ENCODE measurements at regions not wholly inside any gene's neighbourhood (a gene's known extent, or its start where the extent isn't known, plus 50 kb on each side); places are given as distances from the start of the nearest gene placed in this dataset.
A peak's percentile ranks its signal among the peaks of the same experiment; 100 is the strongest.

DNA sequence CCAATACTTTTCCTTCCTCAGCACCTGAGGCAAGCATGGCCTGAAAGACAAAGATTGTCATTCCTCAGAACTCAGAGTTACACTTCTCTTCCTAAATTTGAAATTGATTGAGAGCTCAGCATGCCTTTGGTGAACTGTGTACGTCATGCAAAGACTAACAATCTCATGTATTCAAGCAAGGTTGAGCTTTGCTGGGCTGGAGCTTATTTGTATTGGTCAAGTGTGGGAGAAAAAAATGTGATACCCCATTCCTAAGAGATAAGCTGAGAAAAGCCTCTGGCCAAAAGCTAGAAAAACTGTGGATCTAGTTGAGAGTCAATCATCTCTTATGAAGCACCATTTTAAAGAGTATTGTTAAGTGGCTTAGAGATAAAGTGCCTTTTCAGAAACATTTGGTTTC, 392.2 kb downstream of the RASEF start:
- no peaks in the 10 kb centered on the region for H3K27me3 Mint-ChIP-seq
- no peaks in the 10 kb centered on the region for H3K4me1 Mint-ChIP-seq
- H3K4me3 Mint-ChIP-seq = no peak overlapping the region
- no peaks in the 10 kb centered on the region for H3K9me3 Mint-ChIP-seq
- DNase-seq (no peak), ATAC-seq (ENCODE audit: low read depth in 2 of 2) (no peak)
- no peak overlapping the region for H3K27ac Mint-ChIP-seq
- no peaks in the 10 kb centered on the region for H3K36me3 Mint-ChIP-seq

DNA sequence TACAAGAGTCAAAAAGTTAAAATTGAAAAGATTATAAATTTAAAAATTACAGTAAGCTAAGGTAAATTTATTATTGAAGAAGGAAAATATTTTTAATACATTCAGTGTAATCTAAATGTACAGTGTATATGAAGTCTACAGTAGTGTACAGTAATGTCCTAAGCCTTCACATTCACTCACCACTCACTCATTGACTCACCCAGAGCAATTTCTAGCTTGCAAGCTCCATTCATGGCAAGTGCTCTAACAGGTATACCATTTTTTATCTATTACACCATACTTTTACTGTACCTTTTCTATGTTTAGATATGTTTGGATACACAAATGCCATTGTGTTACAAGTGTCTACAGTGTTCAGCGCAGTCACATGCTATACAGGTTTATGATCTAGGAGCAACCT, 389.7 kb downstream of the RASEF start:
- H3K36me3 Mint-ChIP-seq = no peaks in the 10 kb centered on the region
- DNase-seq (no peak), ATAC-seq (ENCODE audit: low read depth in 2 of 2) (no peak)
- no peak overlapping the region for H3K27ac Mint-ChIP-seq
- H3K4me3 Mint-ChIP-seq = no peak overlapping the region
- H3K27me3 Mint-ChIP-seq = no peaks in the 10 kb centered on the region
- no peaks in the 10 kb centered on the region for H3K4me1 Mint-ChIP-seq
- H3K9me3 Mint-ChIP-seq = no peaks in the 10 kb centered on the region

DNA sequence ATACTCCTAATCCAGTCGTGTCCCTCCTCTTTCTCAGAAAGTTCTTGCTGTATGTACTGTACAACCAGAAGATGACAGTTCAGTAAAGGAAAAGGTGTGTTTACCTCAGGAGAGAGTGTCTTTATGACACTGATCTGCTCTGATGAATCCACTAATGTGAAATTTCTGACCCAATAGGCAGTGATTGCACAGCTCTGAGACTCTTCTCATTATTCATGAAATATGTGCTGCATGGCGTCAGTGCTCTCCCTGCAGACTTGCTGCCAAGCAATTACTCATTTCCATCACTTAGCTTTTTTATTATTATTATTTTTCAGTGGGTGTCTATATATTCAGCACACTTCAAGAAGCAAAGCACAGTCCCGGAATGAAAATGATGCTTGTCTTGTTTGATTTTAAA, 389.0 kb downstream of the RASEF start:
- Mint-ChIP-seq H3K27me3 (no peaks in the 10 kb centered on the region), H3K36me3 (no peaks in the 10 kb centered on the region), H3K27ac (no peak overlapping the region), H3K4me1 (no peaks in the 10 kb centered on the region), H3K9me3 (no peaks in the 10 kb centered on the region), H3K4me3 (no peak overlapping the region)
- DNase-seq = no peak
- ATAC-seq (ENCODE audit: low read depth in 2 of 2) = no peak

DNA sequence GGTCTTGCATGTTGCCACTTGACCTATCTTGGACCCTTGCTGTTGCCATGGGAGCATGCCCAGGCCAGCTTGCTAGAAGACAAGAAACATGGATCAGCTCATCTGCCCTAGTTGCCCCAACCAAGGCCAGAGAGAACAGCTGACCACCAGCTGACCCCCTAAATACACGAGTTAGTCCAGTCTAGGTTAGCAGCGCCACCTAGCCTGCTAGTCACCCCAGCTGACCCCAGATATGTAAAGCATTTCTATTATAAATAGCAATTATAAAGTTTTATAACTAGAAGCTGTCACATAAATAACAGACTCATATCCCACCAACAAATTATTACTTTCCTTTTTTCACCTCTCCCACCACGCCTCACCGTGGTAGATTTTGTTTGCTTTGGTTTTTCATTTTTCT, 387.8 kb downstream of the RASEF start:
- H3K27me3 Mint-ChIP-seq = no peaks in the 10 kb centered on the region
- no peaks in the 10 kb centered on the region for H3K9me3 Mint-ChIP-seq
- no peak overlapping the region for H3K4me3 Mint-ChIP-seq
- ATAC-seq (ENCODE audit: low read depth in 2 of 2) (no peak), DNase-seq (no peak)
- H3K4me1 Mint-ChIP-seq = no peaks in the 10 kb centered on the region
- no peaks in the 10 kb centered on the region for H3K36me3 Mint-ChIP-seq
- H3K27ac Mint-ChIP-seq = no peak overlapping the region

DNA sequence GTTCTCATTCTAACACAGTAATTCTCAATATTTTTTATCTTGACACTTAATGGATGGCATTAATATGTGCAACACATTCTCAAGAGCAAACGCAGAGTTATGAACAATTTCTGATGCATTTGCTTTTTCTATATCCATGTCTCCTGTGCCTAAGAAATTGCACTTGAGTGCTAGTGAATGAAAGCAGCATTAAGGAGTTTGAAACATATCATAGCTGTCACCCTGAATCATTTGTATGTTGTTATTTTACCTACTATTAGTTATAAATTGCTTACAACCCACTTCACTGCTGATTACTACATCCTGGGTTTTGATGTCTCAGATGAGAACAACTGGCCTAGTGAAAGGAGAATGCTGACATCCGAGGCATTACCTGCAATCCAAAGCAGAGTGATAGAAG, 387.3 kb downstream of the RASEF start:
- DNase-seq = no peak
- ATAC-seq (ENCODE audit: low read depth in 2 of 2) = no peak
- H3K9me3 Mint-ChIP-seq = no peaks in the 10 kb centered on the region

DNA sequence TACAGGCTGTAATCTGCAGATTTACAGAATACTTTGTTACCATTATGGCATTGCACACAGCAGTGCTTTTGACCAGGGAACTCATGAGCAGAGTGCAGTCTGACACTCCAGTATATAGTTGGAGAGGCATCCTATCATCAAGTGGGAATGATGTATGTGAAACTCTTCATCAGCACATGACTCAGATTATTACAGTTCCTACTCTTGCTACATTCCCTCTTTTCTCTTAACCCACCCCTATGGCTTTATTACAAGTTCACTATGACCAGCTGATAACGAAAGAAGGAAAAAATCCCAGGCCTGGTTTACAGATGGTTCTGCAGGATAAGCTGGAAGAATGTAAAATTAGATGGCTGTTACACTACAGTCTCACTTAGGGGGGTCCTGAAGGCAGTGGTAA, 385.9 kb downstream of the RASEF start:
- Mint-ChIP-seq H3K4me1 (no peaks in the 10 kb centered on the region), H3K36me3 (no peaks in the 10 kb centered on the region), H3K9me3 (no peaks in the 10 kb centered on the region), H3K27me3 (no peaks in the 10 kb centered on the region), H3K27ac (peak overlapping the region in 1 of 6 donors; percentile 5), H3K4me3 (no peak overlapping the region)
- DNase-seq (no peak), ATAC-seq (ENCODE audit: low read depth in 2 of 2) (no peak)

More for the DNA sequence above, 387.3 kb downstream of the RASEF start:
- no peak overlapping the region for H3K4me3 Mint-ChIP-seq
- no peaks in the 10 kb centered on the region for H3K27me3 Mint-ChIP-seq
- H3K27ac Mint-ChIP-seq = no peak overlapping the region
- no peaks in the 10 kb centered on the region for H3K4me1 Mint-ChIP-seq
- no peaks in the 10 kb centered on the region for H3K36me3 Mint-ChIP-seq

DNA sequence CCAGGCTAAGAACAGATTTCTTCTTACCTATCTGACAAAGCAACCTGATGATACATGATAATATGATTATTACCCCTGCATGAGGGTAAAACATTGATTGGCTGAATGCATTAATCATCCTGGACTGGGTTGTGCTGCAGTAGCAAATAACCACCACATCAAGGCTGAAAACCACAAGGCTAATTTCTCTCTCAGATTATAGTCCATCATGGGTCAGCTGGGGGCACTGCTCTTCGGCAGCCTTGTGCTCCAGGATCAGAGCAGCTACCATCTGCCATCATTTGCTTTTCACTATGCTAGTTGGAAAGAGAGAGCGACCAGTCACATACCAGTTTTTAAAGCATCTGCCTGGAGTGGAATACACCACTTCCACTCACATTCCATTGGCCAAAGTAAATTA, 383.5 kb downstream of the RASEF start:
- no peak for ATAC-seq (ENCODE audit: low read depth in 2 of 2)
- no peak for DNase-seq
- Mint-ChIP-seq H3K27me3 (no peaks in the 10 kb centered on the region), H3K4me1 (no peaks in the 10 kb centered on the region), H3K9me3 (no peaks in the 10 kb centered on the region), H3K36me3 (no peaks in the 10 kb centered on the region), H3K4me3 (no peak overlapping the region), H3K27ac (no peak overlapping the region)

DNA sequence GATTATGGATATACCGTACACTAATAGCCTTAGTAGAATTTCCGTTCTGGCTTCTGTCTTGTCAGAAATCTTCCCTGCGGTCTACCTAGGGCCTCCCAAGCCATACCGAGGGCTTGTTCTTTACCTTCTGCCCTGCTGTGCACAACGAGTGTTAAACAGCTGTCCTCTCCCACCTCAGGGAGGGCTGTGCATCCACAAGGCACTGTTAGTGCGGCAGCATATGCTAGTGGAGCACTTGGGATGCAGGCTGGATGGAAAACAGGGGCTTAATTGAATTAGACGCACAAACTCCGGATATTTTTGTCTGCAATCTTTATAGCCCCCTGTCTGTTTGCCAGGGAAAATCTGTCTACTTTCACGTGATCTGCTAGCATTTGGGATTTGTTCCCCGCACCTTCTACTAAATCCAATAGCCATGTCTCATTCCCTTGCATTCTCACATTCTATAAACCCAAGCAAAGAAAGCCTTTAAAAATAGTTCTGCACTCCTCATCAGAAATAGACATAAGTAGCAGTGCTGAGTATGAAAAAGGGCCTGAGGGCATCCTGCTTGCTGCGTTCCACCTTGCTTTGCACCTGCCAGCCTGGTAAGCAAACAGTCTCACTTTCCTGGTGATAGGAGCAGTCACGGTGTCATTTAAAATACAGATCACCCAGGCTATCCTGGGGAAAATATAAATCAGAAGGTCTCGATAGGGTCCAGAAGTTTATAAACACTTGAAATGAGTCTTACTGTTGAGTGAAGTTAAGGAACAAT, 382.6 kb downstream of the RASEF start:
- Mint-ChIP-seq H3K27ac (no peak overlapping the region), H3K36me3 (no peaks in the 10 kb centered on the region), H3K4me3 (no peak overlapping the region), H3K4me1 (no peaks in the 10 kb centered on the region), H3K9me3 (no peaks in the 10 kb centered on the region), H3K27me3 (no peaks in the 10 kb centered on the region)
- ATAC-seq (ENCODE audit: low read depth in 2 of 2) (no peak), DNase-seq (no peak)

DNA sequence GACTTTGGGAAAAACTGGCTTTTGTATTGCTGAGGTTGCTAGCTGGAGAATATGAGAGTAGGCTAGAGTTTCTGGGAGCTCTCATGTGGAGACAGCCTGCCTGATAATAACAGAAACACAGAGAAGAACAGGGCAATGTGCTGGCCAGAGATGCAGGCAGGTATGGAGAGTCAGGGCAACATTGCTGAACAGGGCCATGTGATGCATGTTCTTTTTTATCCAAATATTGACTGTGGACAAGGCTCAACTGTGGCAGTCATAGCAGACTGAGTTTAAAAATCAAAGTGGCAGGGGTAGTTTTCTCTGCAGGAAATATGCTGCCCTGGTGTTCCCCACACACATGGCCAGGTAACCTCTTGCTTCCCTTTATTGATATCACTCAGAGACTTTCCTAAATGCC, 381.1 kb downstream of the RASEF start:
- Mint-ChIP-seq H3K4me1 (no peaks in the 10 kb centered on the region), H3K27me3 (no peaks in the 10 kb centered on the region), H3K27ac (peak overlapping the region in 2 of 6 donors; percentile 8 to 11), H3K9me3 (no peaks in the 10 kb centered on the region), H3K36me3 (no peaks in the 10 kb centered on the region), H3K4me3 (no peak overlapping the region)
- DNase-seq (no peak), ATAC-seq (ENCODE audit: low read depth in 2 of 2) (no peak)

DNA sequence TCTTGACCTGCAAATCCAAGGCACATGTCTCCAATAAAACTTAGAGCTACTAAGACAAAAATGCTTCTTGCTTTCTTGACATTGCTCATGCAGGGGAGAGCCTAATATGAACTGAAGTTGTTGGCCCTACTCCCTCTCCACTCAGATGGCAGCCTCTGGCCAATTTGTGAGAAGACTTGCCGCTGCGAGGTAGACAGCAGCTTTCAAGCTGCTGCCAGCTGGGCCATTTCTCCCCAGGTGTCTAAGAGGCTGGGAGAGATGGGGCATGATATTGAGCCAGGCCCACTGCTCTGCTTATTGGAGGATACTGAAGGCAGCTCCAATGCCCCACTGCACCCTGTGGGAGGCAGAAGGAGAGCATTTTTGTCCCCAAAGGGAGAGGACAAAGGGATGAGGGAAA, 380.5 kb downstream of the RASEF start:
- H3K36me3 Mint-ChIP-seq = no peaks in the 10 kb centered on the region
- H3K4me1 Mint-ChIP-seq = no peaks in the 10 kb centered on the region
- H3K9me3 Mint-ChIP-seq = no peaks in the 10 kb centered on the region
- H3K27me3 Mint-ChIP-seq = no peaks in the 10 kb centered on the region
- no peak for ATAC-seq (ENCODE audit: low read depth in 2 of 2)
- no peak for DNase-seq
- no peak overlapping the region for H3K27ac Mint-ChIP-seq
- no peak overlapping the region for H3K4me3 Mint-ChIP-seq

DNA sequence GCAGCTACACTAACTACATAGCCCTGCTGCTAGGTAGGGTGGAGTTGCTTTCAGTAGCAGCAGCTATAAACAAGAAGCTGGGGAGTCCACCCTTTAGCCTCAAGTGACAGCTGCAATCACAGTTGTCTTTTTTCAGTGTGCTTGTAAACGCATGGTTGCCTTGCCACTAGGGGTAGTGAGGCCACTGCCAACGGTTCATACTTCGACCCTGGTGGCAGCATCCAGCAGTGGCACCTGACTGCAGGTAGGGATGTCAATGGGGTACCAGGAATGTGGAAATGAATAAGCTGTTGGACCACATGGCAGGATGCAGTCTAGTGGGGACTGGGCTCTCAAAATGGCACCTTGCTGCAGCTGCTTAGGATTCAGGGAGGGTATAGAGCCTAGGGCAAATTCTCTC, 367.2 kb downstream of the RASEF start:
- H3K9me3 Mint-ChIP-seq = peaks cover 8 to 36% (median 15%) of the 10 kb centered on the region in 7 donors
- no peaks in the 10 kb centered on the region for H3K27me3 Mint-ChIP-seq

DNA sequence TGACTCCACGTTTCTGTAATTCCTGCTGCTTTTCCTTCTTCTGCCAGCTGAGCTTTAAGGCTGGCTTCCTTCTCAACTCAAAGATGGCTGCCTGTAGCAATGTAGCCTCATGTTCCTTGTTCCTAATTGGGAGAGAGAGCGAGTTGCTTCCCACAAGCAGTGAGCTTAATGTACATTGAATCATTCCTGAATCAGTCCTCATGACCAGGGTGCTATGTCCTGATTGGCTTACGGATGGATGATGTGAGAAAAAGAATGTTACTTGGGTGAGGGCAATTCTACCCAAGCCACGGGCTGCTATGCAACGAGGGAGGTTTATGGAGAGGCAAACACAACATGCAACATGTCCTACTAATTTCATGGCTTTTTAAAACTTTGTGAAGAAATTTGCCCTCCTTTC, 356.2 kb downstream of the RASEF start:
- no peaks in the 10 kb centered on the region for H3K27me3 Mint-ChIP-seq
- DNase-seq (no peak), ATAC-seq (ENCODE audit: low read depth in 2 of 2) (no peak)
- H3K4me1 Mint-ChIP-seq = no peaks in the 10 kb centered on the region
- no peak overlapping the region for H3K4me3 Mint-ChIP-seq
- H3K9me3 Mint-ChIP-seq = peaks cover 0 to 23% (median 0%) of the 10 kb centered on the region in 7 donors
- no peak overlapping the region for H3K27ac Mint-ChIP-seq
- no peaks in the 10 kb centered on the region for H3K36me3 Mint-ChIP-seq

More for the DNA sequence above, 367.2 kb downstream of the RASEF start:
- Mint-ChIP-seq H3K4me3 (no peak overlapping the region), H3K36me3 (peaks cover 0 to 7% of the 10 kb centered on the region in 2 donors), H3K4me1 (no peaks in the 10 kb centered on the region), H3K27ac (no peak overlapping the region)
- no peak for ATAC-seq (ENCODE audit: low read depth in 2 of 2)
- no peak for DNase-seq

DNA sequence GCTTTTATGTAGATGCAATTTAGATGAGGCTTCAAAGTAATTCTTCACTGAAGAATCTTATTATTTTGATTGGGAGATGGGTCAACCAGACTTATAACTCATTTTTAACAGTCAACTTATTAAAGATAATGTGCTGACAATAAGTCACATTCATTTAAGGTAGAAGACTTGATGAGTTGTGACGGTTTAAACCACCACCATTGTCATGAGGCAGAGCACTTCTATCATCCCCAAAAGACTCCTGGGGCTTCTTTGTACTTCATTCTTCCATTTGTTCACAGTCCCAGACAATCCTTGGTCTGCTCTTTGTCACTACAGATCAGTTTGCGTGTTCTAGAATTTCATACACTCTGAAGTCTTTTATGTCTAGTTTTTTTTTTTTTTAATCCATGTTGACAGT, 346.1 kb downstream of the RASEF start:
- Mint-ChIP-seq H3K36me3 (no peaks in the 10 kb centered on the region), H3K27me3 (no peaks in the 10 kb centered on the region), H3K27ac (no peak overlapping the region), H3K9me3 (peaks cover 7 to 16% (median 9%) of the 10 kb centered on the region in 7 donors), H3K4me1 (no peaks in the 10 kb centered on the region), H3K4me3 (no peak overlapping the region)
- ATAC-seq (ENCODE audit: low read depth in 2 of 2) (no peak), DNase-seq (no peak)

DNA sequence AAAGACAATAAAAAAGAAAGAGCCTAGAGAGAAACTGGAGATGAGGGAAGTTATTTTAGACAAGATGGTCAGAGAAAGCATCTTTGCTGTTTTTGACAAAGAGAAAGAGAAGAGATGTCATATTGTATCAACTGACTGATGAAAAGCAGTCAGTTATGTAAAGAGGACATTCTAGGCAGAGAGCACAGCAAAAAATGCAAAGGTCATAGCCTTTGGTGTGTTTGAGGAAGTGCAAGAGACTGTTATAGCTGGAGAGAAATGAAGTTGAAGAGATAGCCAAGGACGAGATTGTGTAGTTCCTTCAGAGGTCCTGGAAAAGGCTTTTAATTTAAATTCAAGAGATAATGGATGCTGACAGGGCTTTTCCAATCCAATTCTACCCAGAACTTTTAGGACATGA, 342.4 kb downstream of the RASEF start:
- peaks cover 0 to 3% (median 0%) of the 10 kb centered on the region in 7 donors for H3K9me3 Mint-ChIP-seq
- H3K4me1 Mint-ChIP-seq = no peaks in the 10 kb centered on the region
- ATAC-seq (ENCODE audit: low read depth in 2 of 2) = no peak
- no peak for DNase-seq
- no peak overlapping the region for H3K27ac Mint-ChIP-seq
- peaks cover 0 to 4% (median 0%) of the 10 kb centered on the region in 3 donors for H3K27me3 Mint-ChIP-seq
- H3K36me3 Mint-ChIP-seq = no peaks in the 10 kb centered on the region
- H3K4me3 Mint-ChIP-seq = no peak overlapping the region

DNA sequence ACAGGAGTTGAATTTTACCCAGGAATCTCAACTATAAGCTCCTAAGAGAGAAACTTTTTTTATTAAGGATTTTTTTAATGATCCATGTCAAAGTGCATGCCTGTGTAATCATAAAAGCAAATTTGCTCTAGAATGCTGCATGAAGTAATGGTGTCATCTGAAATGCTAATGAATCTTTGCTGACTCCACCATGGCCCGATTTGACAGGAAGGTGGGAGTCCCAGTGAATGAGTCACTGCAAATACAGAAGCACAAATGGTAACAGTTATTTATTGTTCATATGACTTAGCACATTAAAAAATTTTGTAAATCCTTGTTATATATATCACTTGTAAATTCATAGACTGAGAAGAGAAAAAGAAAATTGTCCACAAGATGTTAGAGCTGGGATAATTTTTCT, 341.3 kb downstream of the RASEF start:
- Mint-ChIP-seq H3K27ac (no peak overlapping the region), H3K4me1 (no peaks in the 10 kb centered on the region), H3K27me3 (peaks cover 0 to 4% (median 0%) of the 10 kb centered on the region in 3 donors), H3K4me3 (no peak overlapping the region), H3K9me3 (peaks cover 0 to 1% (median 0%) of the 10 kb centered on the region in 7 donors), H3K36me3 (no peaks in the 10 kb centered on the region)
- DNase-seq (no peak), ATAC-seq (ENCODE audit: low read depth in 2 of 2) (no peak)
